IMR-90 (cell line): ENCODE measurements at regions not wholly inside any gene's neighbourhood (a gene's known extent, or its start where the extent isn't known, plus 50 kb on each side); places are given as distances from the start of the nearest gene placed in this dataset.

Source experiments
- ATAC-seq: fragments of 200-7000 bp; cut with Tn5 transposase; 2 replicates; pipeline ENCODE4 v1.9.1; 2020; ENCODE audit warnings: low read depth, mild to moderate bottlenecking, moderate library complexity
- BruUV-seq: library from RNA; stranded (reverse); fragments of 400-500 nt; replicated peaks from 2 replicates; lab custom pipeline; 2021; lab: Mats Ljungman, UMichigan
- CTCF ChIA-PET: fragments of 300-600 bp; formaldehyde crosslinking; extraction: SDS; loops from one replicate; lab custom pipeline; 2021; ENCODE audit warnings: antibody characterized with exemption; lab: Yijun Ruan, JAX
- POLR2A ChIA-PET: fragments of 300-600 bp; sonication (Branson Sonifier 250); formaldehyde crosslinking; loops from one replicate; lab custom pipeline; 2022; ENCODE audit warnings: antibody characterized with exemption; ENCODE audit not compliant: unreplicated experiment; lab: Charles Lee
- DNase-seq: peaks from one replicate; pipeline ENCODE4 v3.0.0; 2013
- H2AFZ ChIP-seq: replicated peaks from 2 replicates; pipeline ENCODE3; 2013; ENCODE audit warnings: low read length, mild to moderate bottlenecking; ENCODE audit not compliant: poor library complexity
- H2AK5ac ChIP-seq: 2 replicates; pipeline ENCODE4 v1.6.1; 2013; ENCODE audit warnings: low read depth, low read length, inconsistent platforms
- H2AK9ac ChIP-seq: replicated peaks from 2 replicates; pipeline ENCODE3; 2013; ENCODE audit warnings: mild to moderate bottlenecking, low read depth, low read length, moderate library complexity; ENCODE audit not compliant: poor library complexity
- H2BK120ac ChIP-seq: 2 replicates; pipeline ENCODE4 v1.6.1; 2013; ENCODE audit warnings: low read depth, low read length, inconsistent platforms
- H2BK15ac ChIP-seq: 3 replicates; pipeline ENCODE4 v1.6.1; 2013; ENCODE audit warnings: low read depth, low read length, inconsistent platforms
- H2BK20ac ChIP-seq: 2 replicates; pipeline ENCODE4 v1.6.1; 2013; ENCODE audit warnings: low read depth, mild to moderate bottlenecking, inconsistent platforms, low read length, moderate library complexity
- H2BK5ac ChIP-seq: 2 replicates; pipeline ENCODE4 v1.6.1; 2013; ENCODE audit warnings: mild to moderate bottlenecking, low read depth, low read length, inconsistent platforms; ENCODE audit not compliant: poor library complexity, severe bottlenecking
- H3K14ac ChIP-seq: replicated peaks from 2 replicates; pipeline ENCODE4 v1.6.1; 2013; ENCODE audit warnings: low read depth, low read length, inconsistent platforms
- H3K18ac ChIP-seq: 2 replicates; pipeline ENCODE4 v1.6.1; 2013; ENCODE audit warnings: low read depth, low read length, control low read depth
- H3K23ac ChIP-seq: 2 replicates; pipeline ENCODE4 v1.6.1; 2013; ENCODE audit warnings: low read depth, low read length, inconsistent platforms
- H3K27ac ChIP-seq: 2 replicates; pipeline ENCODE4 v1.5.1; 2013; ENCODE audit warnings: mild to moderate bottlenecking, control low read depth, low read length; ENCODE audit not compliant: insufficient read depth
- H3K27me3 ChIP-seq: 2 replicates; pipeline ENCODE4 v1.6.1; 2013; ENCODE audit warnings: low read length; ENCODE audit not compliant: control insufficient read depth, insufficient read depth
- H3K36me3 ChIP-seq: 2 replicates; pipeline ENCODE4 v1.6.1; 2013; ENCODE audit warnings: low read length, mixed read lengths; ENCODE audit not compliant: control insufficient read depth, insufficient read depth
- H3K4ac ChIP-seq: 2 replicates; pipeline ENCODE4 v1.6.1; 2013; ENCODE audit warnings: low read depth, low read length, inconsistent platforms
- H3K4me1 ChIP-seq: 2 replicates; pipeline ENCODE4 v1.6.1; 2013; ENCODE audit warnings: low read length, mixed read lengths; ENCODE audit not compliant: control insufficient read depth, insufficient read depth
- H3K4me2 ChIP-seq: 2 replicates; pipeline ENCODE4 v1.6.1; 2013; ENCODE audit warnings: low read depth, mild to moderate bottlenecking, control low read depth, low read length, moderate library complexity
- H3K4me3 ChIP-seq: 2 replicates; pipeline ENCODE4 v1.5.1; 2013; ENCODE audit warnings: low read depth, mild to moderate bottlenecking, control low read depth, low read length, moderate library complexity; ENCODE audit not compliant: insufficient read depth
- H3K56ac ChIP-seq: 2 replicates; pipeline ENCODE4 v1.6.1; 2013; ENCODE audit warnings: low read length, inconsistent platforms; ENCODE audit not compliant: insufficient read depth; ENCODE audit errors: extremely low read depth
- H3K79me1 ChIP-seq, 2 experiments: 2 replicates each; pipeline ENCODE4 v1.6.1; 2013; ENCODE audit warnings: low read length in 2 of 2, inconsistent platforms in 1 of 2, low read depth in 1 of 2
- H3K9ac ChIP-seq: 2 replicates; pipeline ENCODE4 v1.6.1; 2013; ENCODE audit warnings: low read depth, low read length, control low read depth
- H3K9me1 ChIP-seq: 2 replicates; pipeline ENCODE4 v1.6.1; 2013; ENCODE audit warnings: low read length, inconsistent platforms; ENCODE audit not compliant: insufficient read depth
- H3K9me3 ChIP-seq: 2 replicates; pipeline ENCODE4 v1.6.1; 2013; ENCODE audit warnings: low read length; ENCODE audit not compliant: control insufficient read depth, insufficient read depth
- H4K20me1 ChIP-seq: 2 replicates; pipeline ENCODE4 v1.6.1; 2013; ENCODE audit warnings: low read length, inconsistent platforms; ENCODE audit not compliant: insufficient read depth
- H4K5ac ChIP-seq: 2 replicates; pipeline ENCODE4 v1.6.1; 2013; ENCODE audit warnings: mild to moderate bottlenecking, low read depth, low read length, control low read depth
- H4K8ac ChIP-seq, 2 experiments: 2 replicates each; pipeline ENCODE4 v1.6.1; 2013; ENCODE audit warnings: low read depth in 2 of 2, low read length in 2 of 2, control low read depth in 1 of 2, inconsistent platforms in 1 of 2
- H4K91ac ChIP-seq: 2 replicates; pipeline ENCODE4 v1.6.1; 2013; ENCODE audit warnings: low read depth, low read length, inconsistent platforms; ENCODE audit not compliant: insufficient read depth
- BHLHE40 ChIP-seq: fragments of 150-350 bp; IDR thresholded peaks from 2 replicates; pipeline ENCODE4 v1.6.1; 2016; ENCODE audit warnings: mild to moderate bottlenecking, low read depth, low read length
- CEBPB ChIP-seq: IDR thresholded peaks from 2 replicates; pipeline ENCODE4 v1.6.1; 2012; ENCODE audit warnings: low read depth, low read length, improper control_type of control experiment
- CHD1 ChIP-seq: IDR thresholded peaks from 2 replicates; pipeline ENCODE4 v1.6.1; 2012; ENCODE audit warnings: low read depth, low read length, improper control_type of control experiment
- FOS ChIP-seq: fragments of 150-350 bp; IDR thresholded peaks from 2 replicates; pipeline ENCODE4 v1.6.1; 2016; ENCODE audit warnings: low read depth, low read length
- MAFK ChIP-seq: IDR thresholded peaks from 2 replicates; pipeline ENCODE4 v1.6.1; 2012; ENCODE audit warnings: low read depth, low read length, improper control_type of control experiment
- MAZ ChIP-seq: IDR thresholded peaks from 2 replicates; pipeline ENCODE4 v1.6.1; 2012; ENCODE audit warnings: low read depth, mild to moderate bottlenecking, low read length, improper control_type of control experiment, moderate library complexity, borderline replicate concordance
- MXI1 ChIP-seq: IDR thresholded peaks from 2 replicates; pipeline ENCODE4 v1.6.1; 2012; ENCODE audit warnings: low read depth, mild to moderate bottlenecking, low read length, moderate library complexity, borderline replicate concordance
- NFE2L2 ChIP-seq: fragments of 150-350 bp; IDR thresholded peaks from 2 replicates; pipeline ENCODE4 v1.6.1; 2016; ENCODE audit warnings: low read depth, mild to moderate bottlenecking, low read length
- POLR2A ChIP-seq: IDR thresholded peaks from 2 replicates; pipeline ENCODE4 v1.6.1; 2012; ENCODE audit warnings: mild to moderate bottlenecking, low read depth, low read length
- RAD21 ChIP-seq: IDR thresholded peaks from 2 replicates; pipeline ENCODE4 v1.6.1; 2012; ENCODE audit warnings: low read length, improper control_type of control experiment
- RCOR1 ChIP-seq: IDR thresholded peaks from 2 replicates; pipeline ENCODE4 v1.6.1; 2012; ENCODE audit warnings: mild to moderate bottlenecking, low read length, improper control_type of control experiment; ENCODE audit not compliant: insufficient replicate concordance
- RFX5 ChIP-seq: IDR thresholded peaks from 2 replicates; pipeline ENCODE4 v1.8.0; 2012; ENCODE audit warnings: low read depth, mild to moderate bottlenecking, low read length, moderate library complexity
- WGBS, 2 experiments: methylation state at CpG; one replicate each; pipeline versions ENCODE4 v1.1.5 to v1.1.7; 2013; ENCODE audit warnings: missing lambda C conversion rate in 2 of 2; ENCODE audit not compliant: insufficient read length in 1 of 2; ENCODE audit errors: extremely low coverage in 2 of 2; 5-methylcytosine and 5-hydroxymethylcytosine counted together
- dilution Hi-C: fragments of 300-500 bp; cut with HindIII; formaldehyde crosslinking; loops from one replicate; pipeline ENCODE4 v1.14.3; 2018; ENCODE audit warnings: low sequenced_read_pairs; ENCODE audit not compliant: unreplicated experiment
- in situ Hi-C: fragments of 300-500 bp; cut with MboI; formaldehyde crosslinking; loops from 3 replicates; pipeline ENCODE4 v1.14.3; 2019; ENCODE audit warnings: low sequenced_read_pairs, inconsistent platforms, mixed read lengths
- intact Hi-C: fragments of 100-400 bp; cut with micrococcal nuclease; formaldehyde crosslinking; loops from 2 replicates; pipeline ENCODE4 v1.10.0; 2022

GRCh38 chr4:184891816-184892397 lies 66.1 kb upstream of the ACSL1 start:
- Histone ChIP-seq H4K8ac (no peak overlapping the region), H3K79me1 (no peaks in the 10 kb centered on the region), H4K5ac (no peak overlapping the region), H3K36me3 (no peaks in the 10 kb centered on the region), H2BK120ac (no peak overlapping the region), H4K91ac (no peak overlapping the region), H3K9me3 (no peaks in the 10 kb centered on the region), H4K20me1 (no peaks in the 10 kb centered on the region), H2BK20ac (no peak overlapping the region), H2AFZ (no peak overlapping the region), H3K4me3 (no peak overlapping the region), H2BK15ac (no peak overlapping the region), H3K9ac (no peak overlapping the region), H3K18ac (no peak overlapping the region), H2AK9ac (no peak overlapping the region), H3K56ac (no peak overlapping the region), H3K9me1 (no peaks in the 10 kb centered on the region), H3K23ac (no peak overlapping the region), H3K27me3 (peaks cover 7% of the 10 kb centered on the region), H3K4me2 (no peak overlapping the region), H2BK5ac (no peak overlapping the region), H3K27ac (no peak overlapping the region), H3K4me1 (no peaks in the 10 kb centered on the region), H2AK5ac (no peak overlapping the region), H3K4ac (no peak overlapping the region), H3K14ac (no peak overlapping the region)
- intact Hi-C loops (no loop called here), dilution Hi-C loops (no loop called here), in situ Hi-C loops (no loop called here)
- DNase-seq (no peak), ATAC-seq (no peak)
- ChIA-PET CTCF (interaction anchor here (1.4 kb wide), 1 partner anchor 146 kb away, joined by 3 read pairs; no protein-coding TSS in a partner anchor), POLR2A (no interaction called here)
- 75% methylated on average over 2 of the region's 2 CpGs; no CpG with 5 or more reads in 1 of the 2 experiments for WGBS, 2 experiments
- BruUV-seq, result no TSS peak
- no peak for TF ChIP-seq NFE2L2
- TF ChIP-seq RFX5, result no peak
- no peak for TF ChIP-seq CHD1
- TF ChIP-seq POLR2A, result no peak
- TF ChIP-seq MAZ, result no peak
- TF ChIP-seq BHLHE40, result no peak
- no peak for TF ChIP-seq RAD21
- TF ChIP-seq MAFK, result no peak
- no peak for TF ChIP-seq MXI1
- no peak for TF ChIP-seq RCOR1
- no peak for TF ChIP-seq FOS
- TF ChIP-seq CEBPB, result no peak
